Neural cell (in vitro differentiated cells): ENCODE measurements at regions not wholly inside any gene's neighbourhood (a gene's known extent, or its start where the extent isn't known, plus 50 kb on each side); places are given as distances from the start of the nearest gene placed in this dataset.

Experiments used
- CTCF ChIP-seq: fragments of 450-650 bp; IDR thresholded peaks from 2 replicates; pipeline ENCODE4 v1.5.1; 2014; ENCODE audit warnings: antibody characterized with exemption, mild to moderate bottlenecking, moderate library complexity; ENCODE audit not compliant: poor library complexity, severe bottlenecking
- EP300 ChIP-seq: fragments of 450-650 bp; conservative IDR thresholded peaks from 2 replicates; pipeline ENCODE4 v1.6.1; 2014; ENCODE audit warnings: antibody characterized with exemption, mild to moderate bottlenecking, moderate library complexity; ENCODE audit not compliant: poor library complexity, severe bottlenecking
- EZH2 ChIP-seq: fragments of 200-600, 300-800 bp; shearing (Covaris generic), sonication (generic); IDR thresholded peaks from 2 replicates; pipeline ENCODE4 v1.6.1; 2014; ENCODE audit warnings: antibody characterized with exemption, low read length, borderline replicate concordance, mild to moderate bottlenecking; ENCODE audit not compliant: insufficient read depth, poor library complexity, severe bottlenecking
- POLR2AphosphoS5 ChIP-seq: IDR thresholded peaks from 2 replicates; pipeline ENCODE4 v1.6.1; 2012
- REST ChIP-seq: IDR thresholded peaks from 2 replicates; pipeline ENCODE4 v1.6.1; 2012; ENCODE audit warnings: borderline replicate concordance
- SMC3 ChIP-seq: fragments of 450-650 bp; conservative IDR thresholded peaks from 2 replicates; pipeline ENCODE4 v1.6.1; 2014; ENCODE audit warnings: antibody characterized with exemption, mild to moderate bottlenecking, moderate library complexity; ENCODE audit not compliant: poor library complexity

- TF ChIP-seq SMC3 = no peak
- TF ChIP-seq POLR2AphosphoS5 = no peak
- no peak for TF ChIP-seq EP300
- no peak for TF ChIP-seq CTCF
- TF ChIP-seq EZH2 = no peak
- TF ChIP-seq REST = no peak
Measured at GRCh38 chr15:97317163-97317562, 643.3 kb upstream of the ARRDC4 start.
